ENCODE measurements at regions not wholly inside any gene's neighbourhood (a gene's known extent, or its start where the extent isn't known, plus 50 kb on each side); places are given as distances from the start of the nearest gene placed in this dataset.

DNA sequence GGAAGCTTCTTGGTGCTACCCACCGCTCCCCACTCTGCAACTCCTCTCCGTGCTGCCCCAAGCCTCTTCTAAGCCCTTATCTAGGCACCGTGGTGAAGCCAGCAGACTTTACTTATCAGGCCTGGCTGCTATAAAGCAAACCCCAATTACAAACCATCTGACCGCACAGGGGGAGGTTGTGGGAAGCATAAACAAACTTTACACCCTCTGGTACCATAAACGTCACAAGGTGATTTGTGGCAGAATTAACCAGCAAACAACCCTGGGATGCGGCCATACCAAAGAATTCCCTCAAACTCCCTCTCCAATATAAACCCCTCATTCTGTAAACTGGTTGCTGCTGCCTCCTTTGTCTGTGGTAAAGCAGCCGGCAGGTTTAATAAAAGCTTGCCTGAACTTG, 55.2 kb downstream of the MAGEC2 start:
- no peak for DNase-seq (ENCODE audit: low read depth)

DNA sequence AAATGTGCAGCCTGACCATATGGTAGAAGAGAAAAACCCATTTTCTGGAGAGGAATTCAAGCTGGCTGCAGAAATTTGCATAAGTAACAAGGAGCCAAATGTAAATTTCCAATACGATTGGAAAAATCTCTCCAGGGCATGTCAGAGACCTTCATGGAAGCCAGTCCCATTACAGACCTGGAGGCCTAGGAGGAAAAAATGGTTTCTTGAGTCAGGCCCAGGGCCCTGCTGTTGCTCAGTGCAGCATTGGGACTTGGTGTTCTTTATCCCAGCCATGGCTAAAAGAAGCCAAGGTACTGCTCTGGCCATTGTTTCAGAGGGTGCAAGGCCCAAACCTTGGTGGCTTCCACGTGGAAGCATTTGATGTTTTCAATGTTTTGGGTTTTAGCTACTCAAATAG, 70.6 kb downstream of the MAGEC2 start:
- DNase-seq (ENCODE audit: low read depth), result no peak

DNA sequence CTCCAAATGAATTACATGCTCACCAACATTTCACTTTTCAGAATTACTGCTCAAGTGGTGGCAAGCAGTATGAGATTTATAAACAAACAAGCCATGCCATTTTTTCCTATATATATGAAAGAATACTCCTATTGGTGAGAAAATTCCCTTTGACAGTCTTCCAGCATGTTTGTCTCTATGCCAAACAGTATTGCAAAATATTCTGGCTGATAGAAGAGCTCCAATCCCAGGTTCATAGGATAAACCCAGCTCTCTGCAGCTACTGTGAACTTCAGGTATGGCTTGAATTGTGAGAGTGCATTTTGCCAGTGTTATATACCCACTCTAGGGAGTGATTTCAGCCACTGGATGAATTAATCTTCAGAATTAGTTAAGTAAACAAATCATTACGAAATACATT, 108.8 kb downstream of the MAGEC2 start:
- DNase-seq (ENCODE audit: low read depth), result no peak

DNA sequence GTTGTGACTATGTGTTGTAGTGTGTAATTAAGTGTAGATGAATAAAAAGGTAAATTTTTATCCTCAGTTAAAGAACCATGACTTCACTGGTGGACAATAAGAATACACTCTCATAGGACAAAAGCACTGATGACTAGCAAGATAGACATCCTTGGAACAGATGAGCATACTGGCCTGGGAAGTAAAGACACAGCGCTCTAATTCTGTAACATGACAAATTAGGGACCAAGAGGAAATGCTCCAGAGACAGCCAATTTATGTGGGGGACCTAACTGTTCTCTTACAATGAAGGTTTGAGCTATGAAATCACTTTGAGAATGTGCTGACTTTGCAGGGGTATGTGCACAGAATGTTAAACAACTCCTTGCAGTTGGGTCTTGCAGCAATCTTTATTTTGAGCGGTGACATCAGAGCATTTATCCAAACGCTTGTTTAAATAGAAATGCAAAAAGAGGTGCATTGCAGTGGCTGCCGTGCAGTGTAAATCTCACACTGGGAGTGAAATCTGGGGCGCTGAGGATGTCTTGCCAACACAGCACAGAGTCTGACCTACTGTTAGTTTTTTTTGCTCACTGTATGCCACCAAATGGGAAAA, 109.3 kb downstream of the MAGEC2 start:
- no peak for DNase-seq (ENCODE audit: low read depth)

DNA sequence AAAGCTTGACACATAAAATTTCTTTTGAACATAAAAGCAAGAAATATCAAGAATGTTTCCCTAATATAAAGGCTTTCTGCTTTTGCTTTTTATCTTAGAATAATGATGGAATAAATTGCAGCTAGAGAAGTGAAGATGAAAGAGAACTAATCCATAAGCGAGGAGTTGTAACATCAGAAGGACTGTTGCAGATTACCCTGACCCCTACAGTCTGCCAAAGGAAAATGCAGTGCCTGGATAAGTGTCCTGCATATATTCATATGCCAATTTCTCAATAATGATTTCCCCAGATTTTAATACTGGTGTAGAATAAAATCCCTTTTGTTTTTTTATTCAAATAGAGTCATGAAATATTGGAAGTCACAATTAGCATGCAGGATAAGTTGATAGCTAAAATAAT, 115.9 kb downstream of the MAGEC2 start:
- no peak for DNase-seq (ENCODE audit: low read depth)

DNA sequence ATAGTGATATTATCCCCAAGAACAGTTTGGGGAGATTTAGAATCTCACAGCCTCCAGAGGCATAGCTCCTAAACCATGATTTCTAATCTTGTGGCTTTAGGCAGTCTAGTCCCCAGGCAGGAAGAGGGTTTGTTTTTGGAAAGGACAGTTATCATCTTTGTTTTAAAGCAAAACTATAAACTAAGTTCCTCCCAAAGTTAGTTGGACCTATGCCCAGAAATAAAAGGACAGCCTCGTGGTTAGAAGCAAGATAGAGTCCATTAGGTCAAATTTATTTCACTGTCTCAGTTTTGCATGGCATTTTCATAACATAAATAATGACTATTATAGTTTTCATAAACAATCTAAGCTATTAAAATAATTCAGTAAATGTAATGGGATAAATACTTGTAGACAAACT, 120.5 kb downstream of the MAGEC2 start:
- DNase-seq (ENCODE audit: low read depth), result no peak

DNA sequence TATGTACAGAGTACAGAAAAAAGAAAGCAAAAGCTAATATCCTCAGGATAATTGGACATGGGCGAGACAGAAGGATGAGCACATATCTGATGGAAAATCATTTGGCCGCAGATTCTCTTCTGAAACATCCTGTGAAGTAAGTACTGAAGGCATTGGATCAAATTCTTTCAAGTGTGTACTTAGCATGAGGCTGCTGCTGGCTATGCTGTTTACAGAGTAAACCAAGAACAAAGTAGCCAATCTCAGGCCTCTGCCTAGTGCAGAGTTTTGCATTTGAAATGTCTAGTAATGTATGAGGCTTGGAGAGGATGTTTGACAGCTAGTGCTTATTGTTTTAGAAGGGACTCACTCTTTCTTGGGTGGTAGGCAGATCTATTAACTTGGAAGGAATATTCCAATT, 128.5 kb downstream of the MAGEC2 start:
- DNase-seq (ENCODE audit: low read depth), result no peak

DNA sequence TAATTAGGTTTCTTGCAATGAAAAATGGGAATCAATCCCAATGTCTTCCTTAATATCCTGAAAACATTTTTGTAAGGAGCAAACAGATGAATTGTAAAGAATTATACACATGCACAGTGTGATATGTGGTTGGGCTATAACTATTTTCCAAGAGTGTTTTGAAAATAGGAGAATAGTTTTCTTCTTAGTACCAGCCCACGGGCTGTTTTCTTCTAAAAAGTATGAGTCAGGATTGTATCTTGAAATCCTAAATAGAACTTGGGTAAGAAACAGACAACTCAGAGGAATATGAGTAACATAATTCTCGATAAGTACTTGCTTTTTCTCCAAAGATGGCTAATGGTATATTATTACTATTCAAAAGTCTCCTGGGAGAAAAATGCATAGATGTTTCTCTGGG, 136.7 kb downstream of the MAGEC2 start:
- no peak for DNase-seq (ENCODE audit: low read depth)

DNA sequence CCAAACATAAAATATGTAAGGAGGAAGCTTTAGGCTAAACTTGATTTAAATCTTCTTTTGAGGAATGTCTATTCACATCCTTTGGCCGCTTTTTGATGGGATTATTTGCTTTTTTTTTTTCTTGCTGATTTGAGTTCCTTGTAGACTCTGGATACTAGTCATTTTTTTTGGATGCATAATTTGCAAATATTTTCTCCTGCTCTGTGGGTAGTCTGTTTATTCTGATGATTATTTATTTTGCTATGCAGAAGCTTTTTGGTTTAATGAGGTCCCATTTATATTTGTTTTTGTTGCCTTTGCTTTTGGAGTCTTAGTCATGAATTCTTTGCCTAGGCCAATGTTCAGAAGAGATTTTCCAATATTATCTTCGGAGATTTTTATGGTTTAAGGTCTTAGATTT, 144.9 kb downstream of the MAGEC2 start:
- DNase-seq (ENCODE audit: low read depth), result no peak

DNA sequence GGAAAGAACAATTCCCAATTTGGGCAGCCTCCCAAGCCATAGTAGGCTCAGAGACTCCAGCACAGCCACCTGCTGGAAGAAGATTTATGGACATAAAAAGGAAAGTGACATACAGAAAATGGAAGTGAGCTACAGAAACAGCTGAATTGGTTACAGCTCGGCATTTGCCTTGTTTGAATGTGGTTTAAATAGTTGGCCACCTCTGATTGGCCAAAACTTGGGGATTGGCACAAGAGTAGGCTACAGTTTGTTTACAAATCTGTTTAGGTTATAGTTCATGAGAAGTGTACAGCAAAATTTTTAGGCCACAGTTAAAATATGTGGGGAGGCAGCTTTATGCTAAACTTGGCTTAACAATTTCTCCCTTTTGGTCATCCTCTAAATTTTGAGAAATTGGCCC, 150.4 kb downstream of the MAGEC1 start:
- DNase-seq (ENCODE audit: low read depth), result peak; percentile 1

DNA sequence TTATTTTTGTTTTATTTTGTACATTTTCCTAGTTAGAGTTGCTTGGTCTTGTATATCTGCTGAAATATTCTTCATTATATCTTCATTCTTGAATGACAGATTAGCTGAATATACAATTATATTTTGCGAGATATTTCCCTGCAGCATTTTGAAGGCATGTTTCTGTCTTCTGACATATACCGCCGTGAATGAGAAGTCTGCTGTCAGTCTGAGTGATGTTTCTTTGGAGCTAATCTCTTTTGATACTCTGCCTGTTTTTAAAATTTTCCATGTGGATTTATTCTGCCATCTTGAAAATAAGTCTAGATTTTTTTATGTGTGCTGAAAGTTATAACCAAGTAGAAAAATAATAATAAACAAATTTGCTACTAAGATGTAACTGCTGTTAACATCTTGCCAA, 148.5 kb downstream of the MAGEC1 start:
- DNase-seq (ENCODE audit: low read depth), result no peak

DNA sequence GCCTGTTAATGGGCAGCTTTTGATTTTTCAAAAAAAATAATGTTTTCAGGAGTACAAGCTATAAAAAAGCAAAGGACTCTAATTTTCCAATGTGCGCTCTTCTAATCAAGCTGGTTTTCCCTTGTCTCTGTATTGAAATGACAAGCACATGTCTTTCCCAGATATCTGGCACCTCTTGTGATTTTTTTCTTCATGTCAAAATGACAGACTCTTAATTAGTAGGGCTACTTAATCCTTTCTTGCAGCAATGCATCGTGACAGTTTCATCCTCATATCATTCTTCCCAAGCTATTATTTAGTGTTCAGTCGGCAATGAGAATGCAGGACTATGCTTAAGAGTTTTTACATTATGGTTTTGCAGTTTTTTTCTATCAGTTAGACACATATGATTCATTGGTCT, 139.5 kb downstream of the MAGEC1 start:
- DNase-seq (ENCODE audit: low read depth), result no peak

DNA sequence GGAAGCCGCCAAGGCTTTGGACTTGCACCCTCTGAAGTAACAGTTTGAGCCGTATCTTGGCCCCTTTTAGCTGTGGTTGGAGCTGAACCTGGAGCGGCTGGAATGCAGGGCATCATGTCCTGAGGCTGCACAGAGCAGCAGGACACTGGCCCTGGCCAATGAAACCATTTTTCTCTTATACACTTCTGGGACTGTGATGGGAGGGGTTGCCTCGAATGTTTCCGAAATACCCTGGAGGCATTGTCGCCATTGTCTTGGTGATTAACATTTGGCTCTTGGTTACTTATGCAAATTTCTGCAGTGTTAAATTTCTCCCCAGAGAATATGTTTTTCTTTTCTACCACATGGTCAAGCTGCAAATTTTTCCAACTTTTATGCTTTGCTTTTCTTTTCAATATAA, 137.2 kb downstream of the MAGEC1 start:
- no peak for DNase-seq (ENCODE audit: low read depth)

DNA sequence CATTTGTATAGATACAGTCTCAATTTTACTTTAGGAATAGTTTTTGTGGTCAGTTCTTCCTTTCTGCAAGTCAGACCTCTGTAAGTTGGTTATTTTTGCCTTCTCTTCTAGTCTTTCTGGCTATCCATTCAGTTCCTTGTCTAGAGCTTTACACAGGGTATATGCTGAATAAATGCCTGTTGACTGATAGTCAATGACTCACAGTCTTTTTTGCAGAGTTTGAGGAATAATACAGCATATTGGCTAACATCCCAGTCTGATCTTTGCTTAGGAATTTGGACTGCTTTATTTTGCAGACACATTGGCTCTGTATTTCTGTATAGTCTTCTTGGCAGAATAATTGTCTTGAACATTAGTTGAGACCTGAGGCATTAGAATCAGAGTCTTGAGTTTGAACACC, 132.4 kb downstream of the MAGEC1 start:
- DNase-seq (ENCODE audit: low read depth), result peak; percentile 0

DNA sequence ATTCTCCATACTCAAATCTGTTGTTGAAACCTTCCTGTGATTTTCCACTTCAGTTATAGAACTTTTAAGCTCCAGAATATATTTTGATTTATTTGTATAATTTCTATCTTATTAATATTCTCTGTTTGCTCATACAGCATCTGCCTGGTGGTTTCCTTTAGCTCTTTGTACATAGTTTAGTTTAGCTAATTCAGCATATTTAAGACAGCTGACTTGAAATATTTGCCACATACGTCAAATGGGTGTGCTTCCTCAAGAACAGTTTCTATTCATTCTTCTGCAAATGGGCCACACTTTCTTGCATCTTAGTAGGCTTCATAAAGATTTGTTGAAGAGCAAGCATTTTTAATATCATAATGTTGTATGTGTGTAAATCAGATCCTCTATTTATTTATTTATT, 101.8 kb downstream of the MAGEC1 start:
- no peak for DNase-seq (ENCODE audit: low read depth)

DNA sequence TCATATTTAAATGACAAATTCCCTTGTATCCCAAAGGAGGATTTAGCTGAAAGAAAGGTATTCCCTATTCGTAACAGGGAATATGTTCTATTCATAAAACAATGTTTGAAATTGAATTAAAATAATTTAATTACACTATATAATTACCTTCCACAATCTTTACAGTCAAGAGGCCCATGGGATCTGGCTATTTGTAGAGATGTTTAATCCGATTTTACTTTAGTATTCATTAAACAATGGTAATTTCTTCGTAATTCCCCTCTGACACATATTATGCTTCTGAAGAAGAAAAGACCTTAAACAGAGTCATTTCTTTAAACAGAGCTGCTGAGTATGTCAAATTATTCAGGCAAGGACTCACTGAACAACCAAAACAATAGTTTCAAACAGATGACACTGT, 98.8 kb downstream of the MAGEC1 start:
- no peak for DNase-seq (ENCODE audit: low read depth)

DNA sequence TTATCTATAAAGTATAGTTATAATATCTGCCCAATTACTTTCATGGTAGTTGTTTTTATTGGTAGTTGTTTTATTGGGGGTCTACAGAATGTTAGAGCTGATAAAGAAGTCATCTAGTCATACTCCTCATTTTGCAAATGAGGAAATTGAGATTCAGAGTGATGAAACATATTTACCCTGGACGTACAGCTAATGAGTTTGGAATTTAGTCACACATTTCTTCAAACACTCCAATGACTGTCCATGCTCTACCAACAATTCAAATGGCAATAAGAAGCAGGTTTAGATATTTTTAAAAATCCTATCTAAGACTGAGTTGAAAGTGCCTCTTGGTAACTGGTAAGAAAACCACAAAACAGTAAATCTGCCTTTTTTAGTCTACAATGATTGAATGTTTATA, 98.2 kb downstream of the MAGEC1 start:
- no peak for DNase-seq (ENCODE audit: low read depth)

DNA sequence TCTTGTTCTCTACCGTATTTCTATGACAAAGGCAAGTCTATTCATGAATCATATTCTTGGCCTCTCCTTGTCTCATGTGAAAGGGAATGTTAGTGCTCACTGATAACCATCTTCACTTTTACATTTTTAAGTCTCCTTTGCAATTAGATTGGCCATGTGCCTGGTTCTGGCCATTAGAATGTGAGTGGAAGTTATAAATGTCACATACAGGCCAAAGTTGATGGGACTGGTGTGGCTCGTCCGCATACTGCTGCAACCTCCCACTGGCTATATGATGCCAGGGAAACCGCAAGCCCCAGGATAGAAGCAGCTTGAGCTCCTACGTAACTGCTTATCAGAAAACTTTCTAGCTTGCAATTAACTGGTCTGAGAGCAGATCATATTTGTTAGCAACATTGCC, 86.1 kb downstream of the MAGEC1 start:
- no peak for DNase-seq (ENCODE audit: low read depth)

DNA sequence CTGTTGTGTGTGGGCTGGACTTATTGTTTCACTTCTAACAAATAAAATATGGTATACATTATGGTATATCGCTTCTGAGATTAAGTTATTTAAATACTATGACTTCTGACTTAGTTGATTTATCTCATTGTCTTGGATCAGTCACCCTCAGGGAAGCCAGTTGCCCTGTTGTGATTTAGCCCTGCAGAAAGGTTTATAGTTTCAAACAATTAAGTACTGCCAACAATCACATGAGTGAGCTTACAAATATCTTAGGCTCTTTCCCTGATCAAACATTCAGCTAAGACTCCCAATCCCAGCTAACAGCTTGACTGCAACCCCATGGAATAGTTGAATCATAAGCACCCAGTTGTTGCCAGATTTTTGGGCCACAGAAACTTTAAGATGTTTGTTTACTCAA, 85.4 kb downstream of the MAGEC1 start:
- DNase-seq (ENCODE audit: low read depth), result no peak

DNA sequence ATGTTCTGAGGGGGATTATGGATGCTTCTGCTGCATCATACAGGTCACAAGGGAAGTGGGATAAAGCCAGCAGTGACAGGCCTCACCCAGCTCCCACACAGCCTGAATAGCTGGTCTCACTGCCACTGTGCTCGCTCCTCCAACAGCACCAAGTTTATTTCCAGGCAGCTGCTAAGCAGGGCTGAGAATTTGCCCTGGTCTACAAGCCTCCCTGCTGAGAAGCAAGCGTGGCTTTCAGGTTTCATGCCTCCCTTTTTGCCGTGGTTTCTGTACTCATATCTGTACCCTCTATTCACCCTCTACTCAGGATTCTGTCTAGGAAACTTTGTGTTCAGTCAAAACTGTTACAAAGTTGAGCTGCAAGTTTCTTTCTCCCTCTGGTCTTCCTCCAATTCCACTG, 78.6 kb downstream of the MAGEC1 start:
- no peak for DNase-seq (ENCODE audit: low read depth)

DNA sequence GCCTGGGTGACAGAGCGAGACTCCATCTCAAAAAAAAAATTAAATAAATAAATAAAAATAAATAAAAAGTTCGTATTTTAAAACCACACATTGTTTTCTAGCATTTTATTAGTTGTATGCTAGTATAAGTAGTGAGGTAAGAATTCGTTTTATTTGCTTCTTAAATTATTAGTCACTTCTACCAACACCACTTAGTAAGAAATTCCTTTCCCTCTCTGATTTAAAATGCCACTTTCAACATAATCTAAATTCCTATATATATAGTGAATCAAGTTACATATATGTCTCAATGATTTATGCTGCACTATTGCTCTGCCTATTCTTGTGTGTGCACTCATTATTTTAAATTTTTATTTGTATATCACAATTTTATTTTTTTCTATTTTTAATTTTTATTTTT, 72.1 kb downstream of the MAGEC1 start:
- no peak for DNase-seq (ENCODE audit: low read depth)

DNA sequence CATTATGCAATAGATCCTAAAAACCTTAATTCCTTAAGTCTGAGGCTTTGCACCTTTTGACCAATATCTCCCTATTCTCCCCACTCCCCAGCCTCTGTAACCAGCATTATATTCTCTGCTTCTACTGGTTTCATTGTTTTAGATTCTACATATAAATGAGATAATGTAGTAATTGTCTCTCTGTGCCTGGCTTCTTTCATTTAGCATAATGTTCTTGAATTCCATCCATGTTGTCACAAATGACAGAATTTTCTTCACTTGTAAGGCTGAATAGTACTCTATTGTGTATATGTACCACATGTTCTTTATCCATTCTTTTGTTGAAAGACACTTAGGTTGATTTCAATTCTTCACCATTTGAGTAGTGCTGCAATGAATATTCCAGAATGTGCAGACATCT, 66.0 kb downstream of the MAGEC1 start:
- DNase-seq (ENCODE audit: low read depth), result no peak

DNA sequence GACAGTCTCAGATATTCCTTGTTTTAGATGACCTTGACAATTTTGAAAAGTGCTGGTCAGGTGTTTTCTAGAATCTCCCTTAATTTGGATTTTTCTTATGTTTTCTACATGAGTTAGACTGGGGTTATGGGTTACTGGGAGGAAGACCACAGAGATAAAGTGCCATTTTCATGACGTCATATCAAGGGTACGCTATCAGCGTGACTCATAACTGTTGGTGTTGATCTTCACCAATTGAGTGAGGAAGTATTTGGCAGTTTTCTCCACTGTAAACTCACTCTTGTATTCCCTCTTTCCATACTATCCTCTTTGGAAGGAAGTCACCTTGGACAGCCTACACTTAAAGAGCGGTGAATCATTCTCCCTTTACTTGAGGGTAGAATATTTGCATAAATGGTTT, 56.9 kb downstream of the MAGEC1 start:
- no peak for DNase-seq (ENCODE audit: low read depth)

Measured in LHCN-M2 (cell line).